K562 (cell line): ENCODE measurements at regions not wholly inside any gene's neighbourhood (a gene's known extent, or its start where the extent isn't known, plus 50 kb on each side); places are given as distances from the start of the nearest gene placed in this dataset.

ENCODE experiments used
- ATF1 ChIP-seq, 2 experiments: fragments of 450-650 bp in 1 of 2; IDR thresholded peaks; 2 replicates each; pipeline ENCODE4 v1.6.1; 2016; ENCODE audit warnings: missing compliant biosample characterization in 1 of 2, missing genetic modification characterization in 1 of 2
- BMI1 ChIP-seq: fragments of 150-350 bp; IDR thresholded peaks from 2 replicates; pipeline ENCODE4 v1.6.1; 2014; ENCODE audit warnings: low read length
- CEBPB ChIP-seq: fragments of 450-650 bp; IDR thresholded peaks from 2 replicates; pipeline ENCODE4 v1.6.1; 2016; ENCODE audit warnings: missing genetic modification characterization, missing compliant biosample characterization
- DMBX1 ChIP-seq: fragments of 250-450 bp; sonication (Bioruptor Pico); IDR thresholded peaks from 2 replicates; pipeline ENCODE4 v1.8.0; 2022; ENCODE audit warnings: inconsistent platforms, mild to moderate bottlenecking, moderate library complexity, borderline replicate concordance
- GTF2E2 ChIP-seq: fragments of 200-800 bp; sonication (Bioruptor generic); IDR thresholded peaks from 2 replicates; pipeline ENCODE4 v1.6.1; 2016; ENCODE audit warnings: missing genetic modification characterization, missing compliant biosample characterization
- L3MBTL2 ChIP-seq: fragments of 450-650 bp; IDR thresholded peaks from 2 replicates; pipeline ENCODE4 v1.6.1; 2016; ENCODE audit warnings: mild to moderate bottlenecking, moderate library complexity
- MAFK ChIP-seq: IDR thresholded peaks from 2 replicates; pipeline ENCODE4 v1.6.1; 2011; ENCODE audit warnings: low read length, improper control_type of control experiment
- NFXL1 ChIP-seq: fragments of 450-650 bp; formaldehyde crosslinking; IDR thresholded peaks from 2 replicates; pipeline ENCODE4 v1.4.0; 2021; ENCODE audit warnings: mild to moderate bottlenecking
- NRF1 ChIP-seq, 2 experiments: fragments of 450-650 bp; IDR thresholded peaks in 1 of 2; conservative IDR thresholded peaks in 1 of 2; 2 replicates each; pipeline ENCODE4 v1.6.1; 2014; ENCODE audit warnings: mild to moderate bottlenecking in 2 of 2
- PHF8 ChIP-seq: fragments of 200-600 bp; sonication (generic); IDR thresholded peaks from 2 replicates; pipeline ENCODE4 v1.6.1; 2012; ENCODE audit warnings: mixed run types, mild to moderate bottlenecking, inconsistent platforms, low read length, moderate library complexity, borderline replicate concordance
- PML ChIP-seq: IDR thresholded peaks from 2 replicates; pipeline ENCODE4 v1.6.1; 2012; ENCODE audit warnings: low read length, inconsistent platforms
- POLR2B ChIP-seq: fragments of 450-650 bp; IDR thresholded peaks from 2 replicates; pipeline ENCODE4 v1.6.1; 2018; ENCODE audit warnings: low read depth; ENCODE audit not compliant: partially characterized antibody
- PTRF ChIP-seq: fragments of 450-650 bp; IDR thresholded peaks from 2 replicates; pipeline ENCODE4 v1.6.1; 2016; ENCODE audit warnings: mild to moderate bottlenecking, missing genetic modification characterization, missing compliant biosample characterization
- RBM14 ChIP-seq: fragments of 200-400 bp; formaldehyde crosslinking; IDR thresholded peaks from 2 replicates; pipeline ENCODE4 v1.6.1; 2018; ENCODE audit warnings: low read depth, mild to moderate bottlenecking, low read length, moderate library complexity, borderline replicate concordance; ENCODE audit not compliant: insufficient read depth
- RNF2 ChIP-seq: sonication (generic); IDR thresholded peaks from 2 replicates; pipeline ENCODE4 v1.6.1; 2016
- SLC30A9 ChIP-seq: fragments of 250-450 bp; sonication (Bioruptor Pico); IDR thresholded peaks from 2 replicates; pipeline ENCODE4 v1.8.0; 2022; ENCODE audit warnings: mild to moderate bottlenecking, moderate library complexity
- SMARCE1 ChIP-seq: fragments of 450-650 bp; IDR thresholded peaks from 2 replicates; pipeline ENCODE4 v1.7.1; 2016; ENCODE audit warnings: mild to moderate bottlenecking
- WHSC1 ChIP-seq: IDR thresholded peaks from one replicate; pipeline ENCODE4 v1.6.1; 2012; ENCODE audit warnings: low read length, control low read depth, inconsistent platforms
- ZEB2 ChIP-seq: fragments of 450-650 bp; IDR thresholded peaks from 2 replicates; pipeline ENCODE4 v1.6.1; 2016
- ZNF274 ChIP-seq: IDR thresholded peaks from 2 replicates; pipeline ENCODE4 v1.6.1; 2011; ENCODE audit warnings: low read depth, mild to moderate bottlenecking, low read length, moderate library complexity, borderline replicate concordance
- TF ChIP-seq, protein P1 (sequence below), 2 experiments: fragments of 450-650 bp in 1 of 2; sonication (generic) in 1 of 2; formaldehyde crosslinking in 1 of 2; IDR thresholded peaks in 1 of 2; conservative IDR thresholded peaks in 1 of 2; 2 replicates each; pipeline versions ENCODE4 v1.6.1 to v1.8.1; 2016 to 2023; ENCODE audit warnings: mild to moderate bottlenecking in 2 of 2, moderate library complexity in 2 of 2, inconsistent platforms in 1 of 2, missing genetic modification reagents in 1 of 2
- TF ChIP-seq, protein P2 (sequence below): fragments of 250-450 bp; sonication (Bioruptor Pico); IDR thresholded peaks from 2 replicates; pipeline ENCODE4 v1.5.1; 2021; ENCODE audit warnings: mild to moderate bottlenecking
- TF ChIP-seq, protein P3 (sequence below), 2 experiments: IDR thresholded peaks in 1 of 2; conservative IDR thresholded peaks in 1 of 2; 2 replicates each; pipeline ENCODE4 v1.6.1; 2016; ENCODE audit warnings: low read depth in 2 of 2, mild to moderate bottlenecking in 1 of 2, missing compliant biosample characterization in 1 of 2, missing genetic modification characterization in 1 of 2, moderate library complexity in 1 of 2
- TF ChIP-seq, protein P4 (sequence below): sonication (generic); formaldehyde crosslinking; IDR thresholded peaks from 2 replicates; pipeline ENCODE4 v1.5.0; 2020; ENCODE audit warnings: missing genetic modification reagents

DNA sequence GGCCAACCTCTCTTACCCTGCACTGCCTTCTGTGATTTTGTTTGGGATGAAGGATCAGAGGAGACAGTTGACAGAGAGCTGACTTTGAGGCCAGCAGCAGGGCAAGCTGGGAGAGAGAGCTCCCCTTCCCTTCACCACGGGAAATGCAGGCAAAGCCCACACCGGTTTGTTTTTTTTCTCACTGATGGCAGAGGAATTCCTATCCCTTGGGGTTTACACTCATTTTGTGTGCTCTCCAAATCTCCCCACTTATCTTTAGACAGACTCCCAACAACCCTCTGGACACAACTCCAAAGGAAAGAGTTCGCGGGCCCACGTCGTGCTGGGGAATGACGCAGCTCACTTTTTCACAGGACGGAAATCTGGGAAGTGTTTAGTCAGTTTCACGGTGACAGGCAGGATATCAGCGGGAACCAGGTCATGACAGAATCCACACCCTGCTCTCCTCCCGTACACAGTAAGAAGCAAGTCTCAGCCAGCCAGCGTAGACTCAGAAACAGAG is 68.3 kb upstream of the FAM171A1 start (continued):
- TF ChIP-seq, protein P1, sequence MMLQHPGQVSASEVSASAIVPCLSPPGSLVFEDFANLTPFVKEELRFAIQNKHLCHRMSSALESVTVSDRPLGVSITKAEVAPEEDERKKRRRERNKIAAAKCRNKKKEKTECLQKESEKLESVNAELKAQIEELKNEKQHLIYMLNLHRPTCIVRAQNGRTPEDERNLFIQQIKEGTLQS (IDR thresholded peaks at IDR 0.05) = peak; percentile 43; the same call in 1 of the 2 replicates
- TF ChIP-seq, protein P1 (CRISPR knock-in tag; conservative IDR thresholded peaks at IDR 0.05) = no peak
- TF ChIP-seq RBM14 (no peak), DMBX1 (CRISPR knock-in tag) (peak; percentile 46; the same call in 1 of the 2 replicates), PTRF (tag) (no peak), PHF8 (peak; percentile 18; the same call in 1 of the 2 replicates), WHSC1 (no peak), POLR2B (no peak), L3MBTL2 (peak; percentile 62), NFXL1 (CRISPR knock-in tag) (no peak), SLC30A9 (CRISPR knock-in tag) (no peak), CEBPB (tag) (no peak), MAFK (peak; percentile 57), PML (no peak), ZNF274 (no peak), RNF2 (0 out of 2 replicates have a peak, but pooled peaks have one; percentile 20), NRF1 (conservative IDR thresholded peaks at IDR 0.05 in 1 of 2, IDR thresholded peaks at IDR 0.05 in 1 of 2) (peak in 1 of 2 experiments; percentile 11; a peak in 1 of 4 replicates), BMI1 (no peak), ATF1 (CRISPR knock-in tag; IDR thresholded peaks at IDR 0.05) (no peak), ATF1 (tag; IDR thresholded peaks at IDR 0.05) (peak; percentile 59), GTF2E2 (tag) (0 out of 2 replicates have a peak, but pooled peaks have one; percentile 11), SMARCE1 (peak; percentile 19; the same call in 1 of the 2 replicates), ZEB2 (peak; percentile 12; the same call in 1 of the 2 replicates)
- TF ChIP-seq, protein P2, sequence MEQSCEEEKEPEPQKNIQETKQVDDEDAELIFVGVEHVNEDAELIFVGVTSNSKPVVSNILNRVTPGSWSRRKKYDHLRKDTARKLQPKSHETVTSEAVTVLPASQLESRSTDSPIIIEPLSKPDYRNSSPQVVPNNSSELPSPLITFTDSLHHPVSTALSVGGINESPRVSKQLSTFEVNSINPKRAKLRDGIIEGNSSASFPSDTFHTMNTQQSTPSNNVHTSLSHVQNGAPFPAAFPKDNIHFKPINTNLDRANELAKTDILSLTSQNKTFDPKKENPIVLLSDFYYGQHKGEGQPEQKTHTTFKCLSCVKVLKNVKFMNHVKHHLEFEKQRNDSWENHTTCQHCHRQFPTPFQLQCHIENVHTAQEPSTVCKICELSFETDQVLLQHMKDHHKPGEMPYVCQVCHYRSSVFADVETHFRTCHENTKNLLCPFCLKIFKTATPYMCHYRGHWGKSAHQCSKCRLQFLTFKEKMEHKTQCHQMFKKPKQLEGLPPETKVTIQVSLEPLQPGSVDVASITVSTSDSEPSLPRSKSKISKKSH = no peak
- TF ChIP-seq, protein P3, sequence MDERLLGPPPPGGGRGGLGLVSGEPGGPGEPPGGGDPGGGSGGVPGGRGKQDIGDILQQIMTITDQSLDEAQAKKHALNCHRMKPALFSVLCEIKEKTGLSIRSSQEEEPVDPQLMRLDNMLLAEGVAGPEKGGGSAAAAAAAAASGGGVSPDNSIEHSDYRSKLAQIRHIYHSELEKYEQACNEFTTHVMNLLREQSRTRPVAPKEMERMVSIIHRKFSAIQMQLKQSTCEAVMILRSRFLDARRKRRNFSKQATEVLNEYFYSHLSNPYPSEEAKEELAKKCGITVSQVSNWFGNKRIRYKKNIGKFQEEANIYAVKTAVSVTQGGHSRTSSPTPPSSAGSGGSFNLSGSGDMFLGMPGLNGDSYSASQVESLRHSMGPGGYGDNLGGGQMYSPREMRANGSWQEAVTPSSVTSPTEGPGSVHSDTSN (CRISPR knock-in tag; IDR thresholded peaks at IDR 0.05; ENCODE audit: low read depth) = no peak
- TF ChIP-seq, protein P3 (tag; conservative IDR thresholded peaks at IDR 0.05; ENCODE audit: low read depth) = 0 out of 2 replicates have a peak, but pooled peaks have one; percentile 18
- TF ChIP-seq, protein P4, sequence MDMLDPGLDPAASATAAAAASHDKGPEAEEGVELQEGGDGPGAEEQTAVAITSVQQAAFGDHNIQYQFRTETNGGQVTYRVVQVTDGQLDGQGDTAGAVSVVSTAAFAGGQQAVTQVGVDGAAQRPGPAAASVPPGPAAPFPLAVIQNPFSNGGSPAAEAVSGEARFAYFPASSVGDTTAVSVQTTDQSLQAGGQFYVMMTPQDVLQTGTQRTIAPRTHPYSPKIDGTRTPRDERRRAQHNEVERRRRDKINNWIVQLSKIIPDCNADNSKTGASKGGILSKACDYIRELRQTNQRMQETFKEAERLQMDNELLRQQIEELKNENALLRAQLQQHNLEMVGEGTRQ (CRISPR knock-in tag) = no peak
